PC-3 (cell line): ENCODE measurements at regions not wholly inside any gene's neighbourhood (a gene's known extent, or its start where the extent isn't known, plus 50 kb on each side); places are given as distances from the start of the nearest gene placed in this dataset.

Source experiments
- ATAC-seq: fragments of 200-7000 bp; cut with Tn5 transposase; 2 replicates; pipeline ENCODE4 v1.9.1; 2020; ENCODE audit warnings: mild to moderate bottlenecking, moderate library complexity
- BruUV-seq: library from RNA; stranded (reverse); fragments of 400-500 nt; replicated peaks from 2 replicates; lab custom pipeline; 2021; lab: Mats Ljungman, UMichigan
- CTCF ChIA-PET: fragments of 300-600 bp; sonication (Branson Sonifier 250); formaldehyde crosslinking; loops from one replicate; lab custom pipeline; 2022; ENCODE audit warnings: antibody characterized with exemption; lab: Charles Lee
- POLR2A ChIA-PET: fragments of 300-600 bp; sonication (Branson Sonifier 250); formaldehyde crosslinking; loops from one replicate; lab custom pipeline; 2022; ENCODE audit warnings: antibody characterized with exemption; ENCODE audit not compliant: unreplicated experiment; lab: Charles Lee
- DNase-seq: peaks from one replicate; pipeline ENCODE4 v3.0.0-alpha.2; 2015
- H2AFZ ChIP-seq: fragments of 300-600 bp; sonication (generic); 2 replicates; pipeline ENCODE4 v1.6.0; 2016; ENCODE audit warnings: antibody characterized with exemption, low read length
- H3F3A ChIP-seq: fragments of 300-600 bp; sonication (generic); one replicate; pipeline ENCODE4 v1.6.0; 2017; ENCODE audit warnings: antibody characterized with exemption, low read length, control low read depth, mild to moderate bottlenecking; ENCODE audit not compliant: unreplicated experiment
- H3K27ac ChIP-seq: fragments of 300-600 bp; sonication (generic); 2 replicates; pipeline ENCODE4 v1.5.1; 2016; ENCODE audit warnings: mild to moderate bottlenecking, low read length
- H3K27me3 ChIP-seq: fragments of 300-600 bp; sonication (generic); 2 replicates; pipeline ENCODE4 v1.6.1; 2016; ENCODE audit warnings: low read length, mixed read lengths
- H3K36me3 ChIP-seq: fragments of 300-600 bp; sonication (generic); 2 replicates; pipeline ENCODE4 v1.6.1; 2016; ENCODE audit warnings: low read depth, mixed run types, low read length, mixed read lengths
- H3K4me1 ChIP-seq: fragments of 300-600 bp; sonication (generic); 2 replicates; pipeline ENCODE4 v1.5.1; 2016; ENCODE audit warnings: low read length; ENCODE audit not compliant: insufficient read depth
- H3K4me2 ChIP-seq: fragments of 300-600 bp; sonication (generic); 2 replicates; pipeline ENCODE4 v1.6.0; 2016; ENCODE audit warnings: low read length
- H3K4me3 ChIP-seq: fragments of 300-600 bp; sonication (generic); 2 replicates; pipeline ENCODE4 v1.5.1; 2016; ENCODE audit warnings: mild to moderate bottlenecking, low read length, mixed read lengths
- H3K79me2 ChIP-seq: fragments of 300-600 bp; sonication (generic); 2 replicates; pipeline ENCODE4 v1.6.1; 2017; ENCODE audit warnings: low read length, mixed read lengths
- H3K9ac ChIP-seq: fragments of 300-600 bp; sonication (generic); 2 replicates; pipeline ENCODE4 v1.6.0; 2016; ENCODE audit warnings: mild to moderate bottlenecking, low read length
- H3K9me2 ChIP-seq: fragments of 300-600 bp; sonication (generic); replicated peaks from 2 replicates; pipeline ENCODE4 v1.6.1; 2016; ENCODE audit warnings: mixed run types, low read length, mixed read lengths
- H3K9me3 ChIP-seq: fragments of 300-600 bp; sonication (generic); 2 replicates; pipeline ENCODE4 v1.6.1; 2016; ENCODE audit warnings: low read length, mixed read lengths
- H4K20me1 ChIP-seq: fragments of 300-600 bp; sonication (generic); 2 replicates; pipeline ENCODE4 v1.6.1; 2016; ENCODE audit warnings: low read length, mixed read lengths
- EZH2 ChIP-seq: fragments of 300-600 bp; sonication (generic); IDR thresholded peaks from one replicate; pipeline ENCODE4 v1.6.1; 2017; ENCODE audit warnings: antibody characterized with exemption, mild to moderate bottlenecking, low read length; ENCODE audit not compliant: unreplicated experiment
- EZH2phosphoT487 ChIP-seq: fragments of 300-600 bp; sonication (generic); IDR thresholded peaks from 2 replicates; pipeline ENCODE4 v1.6.1; 2018; ENCODE audit warnings: mild to moderate bottlenecking, antibody characterized with exemption, low read length, borderline replicate concordance
- intact Hi-C: fragments of 100-400 bp; cut with micrococcal nuclease; formaldehyde crosslinking; loops from 2 replicates; pipeline ENCODE4 v1.9.0; 2023
- TF ChIP-seq, protein P1 (sequence below): fragments of 300-600 bp; sonication (generic); conservative IDR thresholded peaks from 2 replicates; pipeline ENCODE4 v1.5.1; 2017; ENCODE audit warnings: antibody characterized with exemption, low read depth, mild to moderate bottlenecking, low read length

- H3K36me3 ChIP-seq = no peaks in the 10 kb centered on the region
- no peak overlapping the region for H2AFZ ChIP-seq
- no peaks in the 10 kb centered on the region for H3K4me1 ChIP-seq
- H3K27ac ChIP-seq = no peak overlapping the region
- H3K9me3 ChIP-seq = no peaks in the 10 kb centered on the region
- no TSS peak for BruUV-seq
- no peak overlapping the region for H3K9ac ChIP-seq
- ChIA-PET CTCF (no interaction called here), POLR2A (no interaction called here)
- TF ChIP-seq, protein P1, sequence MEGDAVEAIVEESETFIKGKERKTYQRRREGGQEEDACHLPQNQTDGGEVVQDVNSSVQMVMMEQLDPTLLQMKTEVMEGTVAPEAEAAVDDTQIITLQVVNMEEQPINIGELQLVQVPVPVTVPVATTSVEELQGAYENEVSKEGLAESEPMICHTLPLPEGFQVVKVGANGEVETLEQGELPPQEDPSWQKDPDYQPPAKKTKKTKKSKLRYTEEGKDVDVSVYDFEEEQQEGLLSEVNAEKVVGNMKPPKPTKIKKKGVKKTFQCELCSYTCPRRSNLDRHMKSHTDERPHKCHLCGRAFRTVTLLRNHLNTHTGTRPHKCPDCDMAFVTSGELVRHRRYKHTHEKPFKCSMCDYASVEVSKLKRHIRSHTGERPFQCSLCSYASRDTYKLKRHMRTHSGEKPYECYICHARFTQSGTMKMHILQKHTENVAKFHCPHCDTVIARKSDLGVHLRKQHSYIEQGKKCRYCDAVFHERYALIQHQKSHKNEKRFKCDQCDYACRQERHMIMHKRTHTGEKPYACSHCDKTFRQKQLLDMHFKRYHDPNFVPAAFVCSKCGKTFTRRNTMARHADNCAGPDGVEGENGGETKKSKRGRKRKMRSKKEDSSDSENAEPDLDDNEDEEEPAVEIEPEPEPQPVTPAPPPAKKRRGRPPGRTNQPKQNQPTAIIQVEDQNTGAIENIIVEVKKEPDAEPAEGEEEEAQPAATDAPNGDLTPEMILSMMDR = no peak
- TF ChIP-seq EZH2phosphoT487 (no peak), EZH2 (no peak)
- H3K4me2 ChIP-seq = no peak overlapping the region
- no peak overlapping the region for H3K4me3 ChIP-seq
- no peaks in the 10 kb centered on the region for H3K27me3 ChIP-seq
- ATAC-seq (no peak), DNase-seq (no peak)
- H3F3A ChIP-seq = no peaks in the 10 kb centered on the region
- intact Hi-C loops = no loop called here
- H4K20me1 ChIP-seq = no peaks in the 10 kb centered on the region
- H3K9me2 ChIP-seq = no peaks in the 10 kb centered on the region
- H3K79me2 ChIP-seq = no peaks in the 10 kb centered on the region
Observed at GRCh38 chr16:18072161-18072560, 264.4 kb downstream of the NPIPA8 start.

- H3K9me3 ChIP-seq = no peaks in the 10 kb centered on the region
- H3K27ac ChIP-seq = no peak overlapping the region
- no peaks in the 10 kb centered on the region for H3K27me3 ChIP-seq
- H3K4me3 ChIP-seq = no peak overlapping the region
- H3K9me2 ChIP-seq = no peaks in the 10 kb centered on the region
- H3K4me2 ChIP-seq = no peak overlapping the region
- DNase-seq (no peak), ATAC-seq (no peak)
- H3F3A ChIP-seq = no peaks in the 10 kb centered on the region
- H3K79me2 ChIP-seq = no peaks in the 10 kb centered on the region
- no peak overlapping the region for H3K9ac ChIP-seq
- no peaks in the 10 kb centered on the region for H4K20me1 ChIP-seq
- ChIA-PET POLR2A (no interaction called here), CTCF (no interaction called here)
- no TSS peak for BruUV-seq
- no peaks in the 10 kb centered on the region for H3K4me1 ChIP-seq
- no peak for TF ChIP-seq EZH2
- TF ChIP-seq, protein P1 = no peak
- no peak for TF ChIP-seq EZH2phosphoT487
- no peak overlapping the region for H2AFZ ChIP-seq
- intact Hi-C loops = no loop called here
- H3K36me3 ChIP-seq = no peaks in the 10 kb centered on the region
Observed at GRCh38 chr16:18069683-18070082, 266.9 kb downstream of the NPIPA8 start.

DNA sequence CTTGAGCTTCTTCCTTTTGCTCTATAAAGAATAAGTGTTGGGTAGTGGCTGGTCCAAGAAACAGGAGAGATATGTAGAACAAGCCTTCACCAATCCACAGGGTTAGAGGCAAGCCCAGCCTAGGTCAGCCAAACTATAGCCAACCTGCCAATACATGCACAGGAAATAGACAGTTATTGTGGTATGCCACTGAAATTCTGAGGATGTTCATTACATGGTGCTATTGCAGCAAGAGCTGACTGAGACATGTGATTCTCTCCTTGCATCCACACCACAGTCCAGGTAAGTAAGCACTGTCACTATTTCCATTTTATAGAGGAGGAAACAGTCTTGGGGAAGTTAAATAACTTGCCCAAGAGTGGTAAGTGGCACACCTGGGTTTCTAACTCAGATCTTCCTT lies 268.1 kb downstream of the NPIPA8 start:
- Histone ChIP-seq H3F3A (no peaks in the 10 kb centered on the region), H3K9me3 (no peaks in the 10 kb centered on the region), H3K4me1 (no peaks in the 10 kb centered on the region), H3K27me3 (no peaks in the 10 kb centered on the region), H2AFZ (no peak overlapping the region), H3K9me2 (no peaks in the 10 kb centered on the region), H3K79me2 (no peaks in the 10 kb centered on the region), H3K36me3 (no peaks in the 10 kb centered on the region), H3K4me2 (no peak overlapping the region), H4K20me1 (no peaks in the 10 kb centered on the region), H3K4me3 (no peak overlapping the region), H3K27ac (no peak overlapping the region), H3K9ac (no peak overlapping the region)
- TF ChIP-seq, protein P1 = no peak
- TF ChIP-seq EZH2phosphoT487 = no peak
- TF ChIP-seq EZH2 = no peak
- intact Hi-C loops = no loop called here
- ATAC-seq (no peak), DNase-seq (no peak)
- CTCF ChIA-PET = no interaction called here
- BruUV-seq = no TSS peak
- POLR2A ChIA-PET = no interaction called here
